Fibroblast of peridontal ligament (primary cell): ENCODE measurements at regions not wholly inside any gene's neighbourhood (a gene's known extent, or its start where the extent isn't known, plus 50 kb on each side); places are given as distances from the start of the nearest gene placed in this dataset.

ENCODE experiments used
- DNase-seq: peaks from one replicate; pipeline ENCODE4 v3.0.0-alpha.2; 2010; ENCODE audit errors: extremely low read depth

DNA sequence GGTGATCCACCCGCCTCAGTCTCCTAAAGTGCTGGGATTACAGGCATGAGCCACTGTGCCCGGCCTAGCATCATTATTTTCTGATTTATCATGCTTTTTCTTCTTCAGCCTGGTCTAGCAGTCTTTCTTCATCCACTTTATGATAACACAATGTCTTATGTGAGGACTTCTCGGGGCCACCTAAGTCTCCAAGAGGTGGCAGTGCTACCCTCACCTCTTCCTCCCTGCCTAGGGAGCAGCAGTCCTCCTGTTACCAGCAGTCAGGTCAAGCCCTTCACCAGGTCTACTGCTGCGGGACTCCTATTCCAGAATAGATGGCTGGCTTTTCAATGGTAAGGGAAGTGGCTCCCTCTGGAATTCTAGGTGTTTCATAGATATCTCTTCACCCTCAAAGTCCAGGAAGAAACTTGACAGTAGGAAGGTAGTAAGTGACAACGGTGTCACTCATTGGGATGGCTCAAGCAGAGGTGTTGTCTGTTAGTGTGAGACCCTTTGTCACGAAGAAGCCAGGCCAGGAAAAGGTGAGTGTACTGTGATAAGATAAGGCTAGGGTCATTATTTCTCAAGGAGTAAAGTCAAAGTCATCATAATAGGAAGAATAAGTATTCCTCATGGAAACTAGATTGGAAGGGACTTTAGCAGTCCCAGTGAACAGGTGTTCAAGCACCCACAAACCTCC is 164.0 kb downstream of the KLF5 start:
- no peak for DNase-seq

DNA sequence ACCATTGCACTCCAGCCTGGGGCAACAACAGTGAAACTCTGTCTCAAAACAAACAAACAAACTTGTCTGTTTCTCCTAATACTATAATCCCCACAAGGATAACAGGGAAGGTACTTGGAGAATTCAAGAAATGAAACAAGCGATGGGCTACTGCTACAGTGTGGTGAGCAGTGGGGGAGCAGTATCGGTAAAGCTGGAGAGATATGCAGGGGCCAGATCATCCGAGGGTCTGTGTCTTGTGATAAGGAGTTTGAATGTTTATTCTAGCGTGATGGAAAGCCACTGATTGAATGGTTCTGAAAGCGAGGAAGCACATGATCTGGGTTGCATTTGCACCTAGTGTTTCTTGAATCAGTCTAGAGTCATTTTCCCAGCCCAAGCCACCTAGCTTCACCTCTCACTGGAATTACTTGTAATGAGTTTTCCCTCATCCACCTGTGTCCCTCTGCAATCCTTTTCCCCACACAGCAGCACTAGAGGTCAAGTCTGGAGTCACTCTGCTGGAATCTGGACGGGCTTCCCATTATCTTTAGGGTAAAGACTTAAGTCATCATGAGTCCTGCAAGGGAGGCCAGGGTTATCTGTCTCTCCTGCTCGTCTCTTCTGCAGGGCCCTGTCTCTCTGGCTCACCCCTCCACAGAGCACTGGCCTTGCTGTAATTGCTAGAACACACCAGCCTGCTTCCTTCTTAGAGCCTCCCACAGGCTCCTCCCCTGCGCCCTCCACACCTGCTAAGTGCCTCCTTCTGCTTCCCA is 162.3 kb downstream of the KLF5 start:
- DNase-seq, result no peak

DNA sequence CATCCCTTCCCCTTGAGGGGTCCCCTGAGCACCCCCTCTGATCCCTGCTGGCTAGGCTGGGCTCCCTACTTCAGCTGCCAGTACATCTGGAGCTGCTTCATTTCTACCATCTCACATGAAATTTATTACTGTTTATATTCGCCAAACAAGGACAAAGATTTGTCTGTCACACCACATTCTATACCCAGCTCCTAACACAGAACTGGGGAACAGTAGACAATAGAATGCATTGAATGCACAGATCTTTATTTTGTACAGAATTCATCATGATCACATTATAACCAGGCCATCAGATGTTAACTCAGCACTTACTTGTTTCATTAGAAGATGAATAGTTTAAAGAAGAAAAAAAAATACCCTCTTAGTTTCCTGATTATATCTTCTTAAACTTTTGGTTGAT is 159.4 kb downstream of the KLF5 start:
- DNase-seq, result no peak

DNA sequence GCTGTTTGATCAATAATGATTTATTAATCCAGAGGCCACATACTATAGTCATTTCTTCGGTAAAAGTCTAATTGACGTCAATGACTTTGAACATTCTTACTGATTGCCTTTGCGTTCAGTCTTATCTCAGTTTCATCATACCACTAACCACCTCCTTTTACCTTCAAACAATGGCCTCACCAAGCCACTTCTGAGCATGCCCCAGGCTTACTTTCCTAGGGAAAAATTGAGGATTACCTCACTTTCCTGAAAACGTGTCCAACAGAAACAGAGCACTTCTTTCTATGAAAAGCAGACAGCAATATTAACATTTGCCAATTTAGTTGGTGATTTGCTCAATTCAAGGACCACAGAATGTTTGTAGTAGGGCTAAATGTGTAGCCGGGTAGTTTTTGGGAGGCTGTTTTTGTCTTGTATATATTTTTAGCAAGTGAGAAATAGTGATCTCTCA is 157.6 kb downstream of the KLF5 start:
- DNase-seq, result peak; percentile 42

DNA sequence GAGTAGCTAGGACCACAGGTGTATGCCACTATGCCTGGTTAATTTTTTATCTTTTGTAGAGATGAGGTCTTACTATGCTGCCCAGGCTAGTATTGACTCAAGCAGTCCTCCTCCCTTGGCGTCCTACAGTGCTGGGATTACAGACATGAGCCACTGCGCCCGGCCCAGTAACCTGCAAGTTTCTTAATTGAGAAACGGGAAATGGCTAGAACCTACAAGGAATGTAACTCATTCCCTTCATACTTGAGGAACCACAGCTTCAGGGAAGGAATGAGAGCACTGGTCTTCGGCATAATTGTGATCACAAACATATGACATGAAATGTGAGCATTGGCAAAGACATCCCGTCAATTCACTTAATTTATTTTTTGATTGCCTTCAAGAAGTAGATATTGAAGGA is 157.0 kb downstream of the KLF5 start:
- peak; percentile 9 for DNase-seq

DNA sequence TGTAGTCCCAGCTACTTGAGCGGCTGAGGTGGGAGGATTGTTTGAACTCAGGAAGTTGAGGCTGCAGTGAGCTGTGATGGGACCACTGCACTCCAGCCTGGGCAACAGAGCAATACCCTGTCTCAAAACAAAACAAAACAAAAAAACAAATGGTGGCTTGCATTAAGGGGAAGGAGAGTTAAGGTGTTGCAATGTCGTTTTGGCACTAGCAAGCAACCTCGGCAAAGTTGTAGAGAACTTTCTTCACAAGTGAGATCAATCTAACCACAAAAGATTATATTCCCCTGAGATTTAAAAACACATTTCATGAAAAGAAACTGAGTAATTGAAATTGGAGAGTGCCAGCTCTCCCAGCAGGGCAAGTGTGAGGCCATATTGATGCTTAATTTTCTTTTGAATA is 153.7 kb downstream of the KLF5 start:
- DNase-seq, result no peak

DNA sequence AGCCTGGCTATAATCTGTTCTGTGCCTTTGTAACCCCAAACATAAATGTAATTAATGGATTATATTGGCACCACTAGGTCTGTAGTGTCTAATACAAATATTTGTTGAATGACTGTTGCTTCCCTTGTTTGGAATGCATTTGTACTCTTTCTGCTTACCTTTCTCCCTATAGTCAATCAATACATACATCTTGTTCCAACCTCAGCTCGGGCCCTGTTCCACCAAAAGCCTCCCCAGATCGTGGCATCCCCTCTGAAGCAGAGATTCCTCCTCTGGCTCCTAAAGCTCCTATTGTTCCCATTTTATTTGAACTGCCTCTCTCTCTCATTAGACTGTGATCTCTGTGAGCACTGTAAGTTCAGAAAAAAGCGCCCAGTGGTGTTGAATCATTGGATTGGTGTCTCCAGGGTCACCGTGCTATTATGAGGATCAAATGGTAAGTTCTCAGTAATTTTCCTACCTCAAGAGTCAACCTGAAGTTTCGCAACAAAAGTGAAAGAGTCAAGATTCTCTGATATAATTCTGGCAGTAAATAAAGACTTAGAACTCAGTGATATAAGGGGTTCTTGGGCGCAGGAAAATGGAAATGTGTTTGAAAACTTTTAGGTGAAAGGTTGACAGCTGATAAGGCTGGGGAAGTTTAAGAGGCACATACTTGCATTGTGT is 151.5 kb downstream of the KLF5 start:
- no peak for DNase-seq

DNA sequence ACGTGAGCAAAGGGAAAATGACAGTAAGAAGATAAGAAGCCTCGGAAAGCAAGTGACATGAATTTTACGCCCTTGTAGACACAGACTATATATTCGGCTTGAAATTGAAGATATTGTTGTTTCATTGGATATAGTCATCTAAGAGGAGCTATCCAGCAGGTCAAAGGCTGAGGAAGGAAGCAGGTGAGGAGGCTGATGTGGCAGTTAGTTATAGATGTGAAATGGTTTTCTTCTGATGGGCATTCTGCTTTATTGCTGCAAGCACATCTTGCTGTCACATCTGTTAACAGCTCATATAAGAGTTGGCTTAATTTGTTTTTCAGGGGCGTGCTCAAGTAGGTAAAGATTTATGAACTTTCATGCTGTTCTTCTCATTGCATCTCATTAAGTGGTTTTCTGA is 146.1 kb downstream of the KLF5 start:
- no peak for DNase-seq

DNA sequence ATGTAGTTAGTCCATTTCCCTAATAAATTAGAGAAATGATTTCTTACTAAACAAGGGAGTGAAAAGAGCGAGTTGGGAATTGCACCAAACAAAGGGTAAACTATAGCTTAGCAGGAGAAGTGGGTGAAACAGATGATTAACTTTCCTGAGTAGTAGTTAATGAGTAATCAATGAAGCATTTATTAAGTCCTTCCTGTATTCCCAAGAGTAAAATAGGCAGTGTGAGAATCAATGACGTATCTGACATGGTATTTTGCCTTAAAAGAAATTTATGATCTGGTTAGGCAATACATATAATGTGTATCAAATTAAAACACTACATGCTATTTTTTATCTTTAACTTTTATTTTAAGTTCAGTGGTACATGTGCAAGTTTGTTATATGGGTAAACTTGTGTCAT is 142.8 kb downstream of the KLF5 start:
- no peak for DNase-seq

DNA sequence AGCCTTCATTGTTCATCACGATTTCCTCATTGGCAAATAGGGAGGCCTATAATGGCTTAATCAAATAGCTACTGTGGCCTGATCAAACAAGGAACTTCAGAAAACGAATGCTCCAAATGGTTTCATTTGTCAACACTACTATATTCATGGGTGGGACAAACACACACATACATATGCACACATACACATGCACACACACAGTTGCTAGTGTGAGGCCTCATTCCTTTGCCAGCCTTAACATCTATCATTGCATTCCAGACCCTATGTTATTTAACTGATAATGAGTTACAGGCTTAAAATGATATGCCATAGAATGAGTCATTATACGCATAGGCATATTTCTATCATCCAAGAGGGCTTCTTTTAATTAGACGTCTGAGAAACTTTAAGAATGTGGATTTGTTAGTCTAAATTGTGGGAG is 140.2 kb downstream of the KLF5 start:
- DNase-seq, result no peak

DNA sequence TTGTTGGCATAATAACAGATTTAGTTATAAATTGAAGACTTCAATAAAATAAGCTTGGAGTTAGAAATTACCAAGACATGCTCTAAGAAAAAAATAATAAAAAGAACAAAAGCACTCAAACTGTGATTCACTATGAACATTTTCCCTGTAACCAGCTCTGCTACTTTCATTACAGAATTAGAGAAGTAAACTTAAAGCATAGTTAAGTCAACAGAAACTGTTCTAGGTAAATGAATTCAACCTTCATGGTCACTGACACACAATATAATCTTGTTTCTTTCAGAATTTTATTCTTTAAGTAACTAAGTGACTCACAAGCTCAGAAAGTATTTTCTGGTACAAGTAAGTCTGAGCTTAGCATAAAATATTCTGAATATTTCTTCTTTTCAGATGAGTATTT is 136.3 kb downstream of the KLF5 start:
- DNase-seq, result no peak

DNA sequence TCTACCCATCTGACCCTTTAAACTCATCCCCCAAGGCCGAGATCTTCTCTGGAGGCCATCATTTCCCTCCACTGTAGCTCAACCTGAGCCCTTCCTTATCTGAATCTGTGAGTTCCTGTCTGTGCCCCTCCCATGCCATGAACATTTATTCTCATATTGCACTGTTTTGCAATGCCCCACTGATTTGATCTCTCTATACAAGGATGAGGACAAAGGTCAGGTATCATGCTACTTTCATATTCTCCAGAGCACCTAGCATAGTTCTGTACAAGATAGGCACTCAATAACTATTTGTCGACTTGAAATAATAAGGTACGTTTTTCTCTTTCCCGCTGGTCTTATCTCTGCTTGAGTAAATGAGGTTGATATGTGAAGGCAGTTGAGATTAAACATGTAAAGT is 135.5 kb downstream of the KLF5 start:
- DNase-seq, result no peak

DNA sequence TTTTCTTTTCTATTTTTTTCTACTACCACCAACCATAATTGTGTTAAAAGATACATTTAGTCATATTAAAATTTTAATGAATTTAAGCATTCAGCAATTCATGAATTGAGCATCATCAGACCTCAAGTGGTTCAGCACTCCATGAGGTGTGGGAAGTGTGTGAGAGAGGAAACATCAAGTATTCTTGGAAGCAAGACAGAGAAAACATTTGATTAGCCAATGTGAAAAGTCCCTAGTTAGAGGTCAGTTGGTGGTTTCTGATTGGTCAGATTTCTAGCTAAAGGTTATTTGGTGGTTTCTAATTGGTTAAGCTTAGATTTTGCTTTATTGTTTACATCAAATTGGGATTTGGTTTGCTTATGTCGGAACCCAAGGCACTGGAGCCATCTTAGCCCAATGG is 134.7 kb downstream of the KLF5 start:
- no peak for DNase-seq

DNA sequence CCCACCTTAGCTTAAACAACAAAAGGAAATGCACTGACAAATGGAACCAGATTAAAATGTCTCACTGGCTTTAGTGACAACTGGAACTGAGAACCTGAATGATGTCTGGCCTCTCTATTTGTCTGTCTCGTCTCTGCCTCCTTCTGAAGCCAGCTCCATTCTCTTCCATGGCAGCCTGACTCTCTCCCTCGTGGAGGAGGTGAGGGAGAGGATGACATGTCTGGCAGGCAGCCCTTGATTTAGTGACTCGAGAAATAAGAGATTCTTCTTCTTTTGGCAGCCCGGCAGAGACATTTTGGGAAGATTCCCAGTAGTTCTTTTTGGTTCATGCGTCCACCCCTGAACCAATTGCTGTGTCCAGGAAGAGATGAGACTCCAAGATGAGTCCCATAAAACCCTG is 131.7 kb downstream of the KLF5 start:
- DNase-seq, result no peak

DNA sequence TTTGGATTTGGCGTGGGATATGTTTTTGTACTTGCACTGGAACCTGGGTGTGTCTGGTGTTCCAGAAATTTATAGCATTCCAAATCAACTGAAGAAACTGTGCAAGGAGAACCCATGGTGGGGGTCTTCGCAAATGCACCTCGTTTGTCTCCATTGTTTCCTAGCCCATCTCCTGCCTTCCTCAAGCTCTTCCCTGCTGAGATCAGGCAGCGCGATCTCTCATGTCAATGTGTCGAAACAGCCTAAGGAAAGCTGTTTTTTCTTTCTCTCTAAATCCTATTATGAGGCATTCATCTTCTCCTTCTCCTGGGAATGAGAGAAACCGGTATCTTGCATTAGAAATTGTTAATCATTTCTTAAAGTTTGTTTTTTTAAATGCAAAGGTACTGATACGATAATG is 131.0 kb downstream of the KLF5 start:
- no peak for DNase-seq

DNA sequence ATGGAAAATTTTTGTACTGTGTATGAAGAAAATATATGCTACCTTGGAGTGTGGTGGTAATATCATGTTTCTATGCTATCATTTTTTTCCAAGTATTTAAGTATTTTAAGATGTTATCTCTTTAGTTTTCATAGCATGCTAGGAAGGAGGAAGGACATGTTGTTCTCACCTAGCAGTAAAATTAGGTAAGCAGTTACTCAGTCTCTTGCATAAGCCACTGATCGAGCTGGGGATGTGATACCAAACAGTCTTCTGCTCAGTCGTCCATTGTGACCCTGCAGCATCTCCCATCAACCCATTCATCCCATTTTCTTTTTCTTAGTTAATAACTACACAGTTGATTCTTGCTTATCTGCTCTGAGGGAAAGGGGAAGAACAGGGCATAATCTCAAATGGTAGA is 130.6 kb downstream of the KLF5 start:
- DNase-seq, result no peak

DNA sequence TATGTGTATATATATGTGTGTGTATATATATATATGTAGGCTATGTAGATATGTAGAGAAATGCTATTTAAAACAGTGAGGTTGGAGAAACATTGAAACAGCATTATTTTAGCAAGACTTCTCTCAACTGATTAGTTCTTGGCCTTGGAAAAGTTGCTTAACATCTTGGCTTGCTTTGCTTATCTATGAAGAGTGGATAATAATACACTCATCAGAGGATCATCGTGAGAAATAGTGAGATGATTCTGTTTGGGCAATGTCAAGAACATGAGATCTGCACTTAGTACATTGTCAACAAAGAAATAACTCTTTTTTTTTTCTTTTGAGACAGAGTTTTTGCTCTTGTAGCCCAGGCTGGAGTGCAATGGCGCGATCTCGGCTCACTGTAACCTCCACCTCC is 128.3 kb downstream of the KLF5 start:
- DNase-seq, result no peak

DNA sequence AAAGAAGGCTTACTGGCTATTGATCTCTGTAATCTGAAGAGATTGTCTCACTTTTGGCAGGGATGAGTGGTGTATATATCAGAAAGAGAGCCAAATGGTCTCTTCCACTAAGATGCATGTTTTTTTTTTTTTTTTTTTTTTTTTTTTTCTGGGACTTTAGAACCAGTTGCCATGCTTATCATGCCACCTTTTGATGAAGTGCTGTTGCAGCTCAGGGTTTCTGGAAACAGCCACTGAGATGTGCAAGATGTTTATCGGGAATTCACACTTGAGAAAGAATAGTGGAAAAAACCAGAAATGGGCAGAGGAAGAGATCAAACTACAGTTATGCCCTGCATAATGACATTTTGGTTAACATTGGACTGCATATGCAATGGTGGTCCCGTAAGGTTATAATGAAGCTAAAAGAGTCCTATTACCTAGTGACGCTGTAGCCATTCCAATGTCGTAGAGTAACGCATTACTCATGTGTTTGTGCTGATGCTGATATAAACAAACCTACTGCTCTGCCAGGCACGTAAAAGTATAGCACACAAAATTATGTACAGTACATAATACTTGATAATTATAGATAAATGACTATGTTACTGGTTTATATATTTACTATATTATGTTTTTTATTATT is 121.0 kb downstream of the KLF5 start:
- DNase-seq, result no peak

DNA sequence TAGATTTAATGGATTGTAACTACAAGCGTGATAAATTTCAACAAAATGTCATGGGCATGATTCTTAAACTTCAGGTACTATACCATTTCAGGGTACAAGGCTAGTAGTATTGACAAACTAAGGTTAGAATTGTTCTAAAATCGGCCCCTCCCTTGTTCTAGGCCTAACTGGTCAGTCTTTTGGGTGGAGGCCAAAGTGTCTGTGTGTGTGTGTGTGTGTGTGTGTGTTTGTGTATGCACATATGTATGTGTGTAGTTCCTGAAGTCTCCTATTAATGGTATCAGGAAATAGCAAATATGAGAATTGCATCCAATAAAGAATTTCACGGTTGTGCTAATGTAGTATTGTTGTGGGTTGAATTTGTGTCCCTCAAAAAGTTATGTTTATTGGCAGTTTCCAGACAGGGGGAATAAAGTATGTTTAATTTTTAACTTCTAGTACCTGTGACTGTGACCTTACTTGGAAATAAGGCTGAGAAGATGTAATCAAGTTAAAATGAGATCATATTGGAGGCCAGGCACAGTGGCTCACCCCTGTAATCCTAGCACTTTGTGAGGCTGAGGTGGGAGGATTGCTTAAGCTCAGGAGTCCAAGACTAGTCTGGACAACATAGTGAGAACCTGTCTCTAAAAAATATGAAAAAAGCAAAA is 119.2 kb downstream of the KLF5 start:
- DNase-seq, result no peak

DNA sequence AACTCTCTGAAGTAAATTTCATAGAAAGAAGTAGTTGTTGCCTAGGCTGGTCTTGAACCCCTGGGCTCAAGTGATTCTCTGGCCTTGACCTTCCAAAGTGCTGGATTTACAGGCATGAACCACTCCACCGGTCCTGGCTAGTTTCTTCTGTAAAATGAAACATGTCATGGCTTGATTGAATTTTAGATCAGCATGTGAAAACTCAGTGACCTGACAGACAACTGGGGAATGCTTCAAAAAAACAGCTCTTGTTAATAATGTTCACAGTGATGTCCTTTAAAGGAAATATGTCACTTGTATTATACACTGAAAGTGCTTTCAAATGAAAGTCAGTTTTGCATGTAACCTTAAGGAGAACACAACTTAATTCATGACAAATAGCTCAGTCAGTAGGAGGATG is 118.2 kb downstream of the KLF5 start:
- DNase-seq, result no peak

DNA sequence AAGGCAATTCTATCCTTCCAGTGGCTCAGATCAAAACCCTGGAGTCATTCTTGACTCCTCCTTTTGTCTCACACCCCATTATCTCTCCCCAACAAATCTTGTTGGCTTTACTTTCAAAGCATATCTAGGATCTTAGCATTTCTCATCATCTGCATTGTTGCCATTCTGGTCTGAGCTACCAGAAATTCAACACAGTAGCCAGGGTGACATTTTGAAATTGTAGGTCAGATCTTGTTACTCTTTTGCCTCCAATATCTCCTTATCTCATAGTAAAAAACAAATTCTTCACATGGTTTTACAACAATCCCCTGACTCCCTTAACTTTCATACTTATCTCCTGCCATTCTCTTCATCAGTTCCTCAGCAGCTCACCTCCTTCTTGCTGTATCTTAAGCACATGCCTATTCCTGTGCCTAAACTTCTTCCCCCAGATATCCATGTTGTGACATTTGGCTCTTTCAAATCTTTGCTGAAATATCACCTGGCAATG is 115.8 kb downstream of the KLF5 start:
- no peak for DNase-seq

DNA sequence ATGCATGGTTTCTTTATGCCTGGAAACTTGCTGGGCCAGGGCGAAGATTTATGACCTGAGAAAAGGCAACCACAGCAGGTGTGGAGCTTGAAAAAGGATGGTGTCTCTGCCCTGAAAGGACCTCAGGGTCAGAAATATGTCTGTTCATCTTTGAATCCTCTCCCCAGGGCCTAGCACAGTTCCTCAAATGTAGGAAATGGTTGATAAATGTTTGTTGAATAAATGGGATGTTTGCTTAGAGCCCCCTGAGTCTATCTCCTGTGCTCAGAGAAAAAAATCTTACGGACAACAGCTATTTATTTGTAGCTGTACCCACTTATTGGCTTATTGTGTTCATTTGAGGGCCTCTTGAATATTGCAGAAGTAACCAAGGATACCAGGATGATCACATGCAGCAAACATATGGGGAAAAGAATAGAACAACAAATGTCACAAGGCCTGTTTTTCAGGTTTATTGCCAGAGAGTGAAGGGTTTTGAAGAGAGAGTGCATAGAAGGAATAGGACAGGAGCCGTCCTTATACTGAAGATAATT is 114.5 kb downstream of the KLF5 start:
- no peak for DNase-seq
